ENCODE measurements at regions not wholly inside any gene's neighbourhood (a gene's known extent, or its start where the extent isn't known, plus 50 kb on each side); places are given as distances from the start of the nearest gene placed in this dataset.

DNA sequence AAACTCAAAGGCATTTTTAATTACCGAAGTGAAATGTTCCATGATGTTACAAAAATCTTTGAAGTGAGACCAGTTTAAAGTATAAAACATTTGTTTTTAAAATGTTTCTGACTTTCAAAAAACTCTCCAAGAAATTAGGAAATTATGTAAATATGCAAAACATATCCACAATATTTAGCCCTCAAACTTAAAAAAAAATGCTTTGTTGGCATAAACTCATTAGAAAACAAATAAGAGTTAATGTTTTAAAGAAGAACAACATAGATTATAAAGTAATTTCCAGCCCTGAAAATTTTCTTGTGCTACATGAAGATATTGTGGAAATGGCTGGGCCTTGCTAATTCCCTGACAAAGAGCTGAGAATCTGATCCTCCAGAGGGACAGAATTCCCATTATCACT, 199.7 kb upstream of the STARD13 start:
- Histone ChIP-seq H3K36me3 (no peaks in the 10 kb centered on the region), H3K9me3 (no peaks in the 10 kb centered on the region), H3K4me3 (no peak overlapping the region), H3K27ac (replicated peaks in 1 of 4) (no peak overlapping the region), H3K4me1 (peaks cover 0 to 8% (median 0%) of the 10 kb centered on the region in 4 donors), H3K27me3 (no peaks in the 10 kb centered on the region)
- intact Hi-C loops (cut with DNase I) = no loop called here
- TF ChIP-seq, protein P1, sequence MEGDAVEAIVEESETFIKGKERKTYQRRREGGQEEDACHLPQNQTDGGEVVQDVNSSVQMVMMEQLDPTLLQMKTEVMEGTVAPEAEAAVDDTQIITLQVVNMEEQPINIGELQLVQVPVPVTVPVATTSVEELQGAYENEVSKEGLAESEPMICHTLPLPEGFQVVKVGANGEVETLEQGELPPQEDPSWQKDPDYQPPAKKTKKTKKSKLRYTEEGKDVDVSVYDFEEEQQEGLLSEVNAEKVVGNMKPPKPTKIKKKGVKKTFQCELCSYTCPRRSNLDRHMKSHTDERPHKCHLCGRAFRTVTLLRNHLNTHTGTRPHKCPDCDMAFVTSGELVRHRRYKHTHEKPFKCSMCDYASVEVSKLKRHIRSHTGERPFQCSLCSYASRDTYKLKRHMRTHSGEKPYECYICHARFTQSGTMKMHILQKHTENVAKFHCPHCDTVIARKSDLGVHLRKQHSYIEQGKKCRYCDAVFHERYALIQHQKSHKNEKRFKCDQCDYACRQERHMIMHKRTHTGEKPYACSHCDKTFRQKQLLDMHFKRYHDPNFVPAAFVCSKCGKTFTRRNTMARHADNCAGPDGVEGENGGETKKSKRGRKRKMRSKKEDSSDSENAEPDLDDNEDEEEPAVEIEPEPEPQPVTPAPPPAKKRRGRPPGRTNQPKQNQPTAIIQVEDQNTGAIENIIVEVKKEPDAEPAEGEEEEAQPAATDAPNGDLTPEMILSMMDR (IDR thresholded peaks at IDR 0.05) = no peak
- TF ChIP-seq POLR2AphosphoS5 (IDR thresholded peaks at IDR 0.05) (no peak), POLR2A (IDR thresholded peaks at IDR 0.05; ENCODE audit: low read depth) (no peak), EP300 (IDR thresholded peaks at IDR 0.05) (no peak)
- no peak for DNase-seq (ENCODE audit: extremely low spot score)
- 88% methylated on average over 1 of the region's 1 CpG for WGBS

DNA sequence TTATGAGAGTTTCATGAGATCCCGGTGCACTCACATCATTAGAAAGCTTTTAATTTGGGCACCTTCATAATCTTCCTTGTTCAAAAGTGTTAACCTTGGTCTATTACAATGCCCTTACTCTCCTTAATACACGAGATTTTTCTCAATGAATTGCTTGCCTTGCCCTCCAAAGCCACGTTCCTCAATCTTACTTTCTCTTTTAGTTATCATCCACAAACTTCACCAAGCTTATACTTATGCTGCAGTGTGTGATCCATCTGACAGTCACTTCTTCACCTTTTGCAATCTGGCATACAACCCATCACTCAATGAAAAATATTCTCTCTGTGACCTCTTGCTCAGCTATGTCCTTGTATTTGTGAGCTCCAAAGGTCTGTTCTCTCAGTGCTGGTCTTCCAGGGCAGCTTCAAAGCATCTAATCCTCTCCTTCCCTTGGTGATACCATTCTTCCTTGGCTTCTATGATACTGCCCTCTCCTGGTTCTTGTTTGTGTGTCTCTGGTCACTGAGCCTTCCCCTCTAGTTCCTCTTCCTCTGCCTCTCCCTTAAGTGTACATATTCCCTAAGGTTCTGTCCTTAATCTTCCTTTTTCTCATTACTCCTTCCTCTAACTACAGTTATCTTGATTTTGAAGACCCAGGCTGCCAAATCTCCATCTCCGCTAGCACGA, 202.2 kb upstream of the STARD13 start:
- Histone ChIP-seq H3K27ac (replicated peaks in 1 of 4) (peak overlapping the region in 1 of 4 donors; percentile 23), H3K9me3 (no peaks in the 10 kb centered on the region)

DNA sequence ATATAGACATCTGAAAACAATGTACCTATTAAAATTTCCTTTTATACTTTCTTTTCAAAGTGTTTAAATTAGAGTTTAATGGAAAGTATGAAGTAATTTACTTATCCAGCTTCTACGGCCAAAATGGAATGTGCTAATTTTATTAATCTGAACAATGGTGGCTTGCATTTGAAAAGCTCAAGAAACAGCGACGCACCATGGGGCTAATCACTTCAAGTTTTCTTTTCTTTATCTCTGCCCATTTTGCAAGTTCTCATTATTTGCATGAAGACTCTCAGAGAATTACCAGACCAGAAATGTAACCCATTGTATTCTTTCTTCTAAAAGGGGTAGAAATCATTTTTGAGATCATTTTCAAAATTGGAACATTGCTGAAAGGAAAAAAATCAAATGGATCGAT, 204.0 kb upstream of the STARD13 start:
- no peak overlapping the region for H3K4me3 ChIP-seq
- DNase-seq (ENCODE audit: extremely low spot score) = no peak
- 90% methylated on average over 4 of the region's 4 CpGs for WGBS
- no peak overlapping the region for H3K27ac ChIP-seq (replicated peaks in 1 of 4)
- H3K9me3 ChIP-seq = no peaks in the 10 kb centered on the region
- H3K36me3 ChIP-seq = no peaks in the 10 kb centered on the region
- H3K27me3 ChIP-seq = no peaks in the 10 kb centered on the region
- H3K4me1 ChIP-seq = peaks cover 3 to 12% (median 9%) of the 10 kb centered on the region in 4 donors
- intact Hi-C loops (cut with DNase I) = no loop called here
- TF ChIP-seq, protein P1 (IDR thresholded peaks at IDR 0.05) = no peak
- TF ChIP-seq POLR2A (IDR thresholded peaks at IDR 0.05; ENCODE audit: low read depth) = no peak
- no peak for TF ChIP-seq EP300 (IDR thresholded peaks at IDR 0.05)
- no peak for TF ChIP-seq POLR2AphosphoS5 (IDR thresholded peaks at IDR 0.05)

More for the DNA sequence above, 202.2 kb upstream of the STARD13 start:
- peak overlapping the region in 3 of 4 donors; percentile 6 to 19 (median 17) for H3K4me3 ChIP-seq
- peaks cover 0 to 12% (median 7%) of the 10 kb centered on the region in 4 donors for H3K4me1 ChIP-seq
- WGBS = 86% methylated on average over 5 of the region's 5 CpGs
- DNase-seq (ENCODE audit: extremely low spot score) = no peak
- TF ChIP-seq POLR2A (IDR thresholded peaks at IDR 0.05; ENCODE audit: low read depth) = no peak
- TF ChIP-seq, protein P1 (IDR thresholded peaks at IDR 0.05) = peak; percentile 28 to 39 (median 34)
- no peak for TF ChIP-seq POLR2AphosphoS5 (IDR thresholded peaks at IDR 0.05)
- no peaks in the 10 kb centered on the region for H3K27me3 ChIP-seq
- H3K36me3 ChIP-seq = no peaks in the 10 kb centered on the region
- intact Hi-C loops (cut with DNase I) = no loop called here

DNA sequence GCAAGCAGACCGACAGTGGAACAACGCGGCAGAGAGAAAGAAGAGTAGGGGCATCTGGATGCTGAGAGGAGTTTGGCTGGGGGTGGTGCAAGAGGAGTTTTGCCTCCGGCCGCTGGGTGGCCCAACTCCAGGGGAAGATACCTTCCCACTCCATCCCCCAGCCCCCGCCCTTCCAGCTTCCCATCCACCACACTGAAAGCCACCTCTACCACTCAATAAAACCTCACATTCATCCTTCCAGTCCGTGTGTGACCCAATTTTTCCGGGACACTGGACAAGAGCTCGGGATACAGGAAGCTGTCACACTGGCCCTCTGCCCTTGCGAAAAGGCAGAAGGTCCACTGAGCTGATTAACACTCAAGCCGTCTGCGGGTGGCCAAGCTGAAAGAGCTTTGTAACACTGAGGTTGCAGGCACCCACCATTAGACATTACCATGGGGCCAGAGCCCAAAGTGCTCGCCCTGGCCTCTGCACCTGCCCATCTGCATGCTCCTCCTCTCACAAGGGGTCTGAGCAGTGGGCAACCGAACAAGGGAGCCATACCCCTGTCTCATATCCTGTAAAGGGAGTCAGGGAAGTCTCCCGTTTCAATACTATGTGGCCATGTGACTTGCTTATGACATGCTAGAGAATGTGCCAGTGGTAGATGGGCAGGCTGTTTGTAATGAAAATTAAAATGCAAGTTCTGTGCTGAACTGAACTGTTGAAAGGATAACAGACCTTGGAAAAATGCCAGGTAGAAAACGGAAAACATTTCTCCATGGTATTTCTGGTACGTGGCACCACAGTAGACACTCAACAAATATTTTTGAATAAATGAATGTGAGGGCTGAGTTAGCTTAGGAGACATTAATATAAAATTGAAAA, 205.1 kb upstream of the STARD13 start:
- TF ChIP-seq POLR2AphosphoS5 (IDR thresholded peaks at IDR 0.05) (no peak), POLR2A (IDR thresholded peaks at IDR 0.05; ENCODE audit: low read depth) (no peak), EP300 (IDR thresholded peaks at IDR 0.05) (no peak)
- TF ChIP-seq, protein P1 (IDR thresholded peaks at IDR 0.05) = no peak
- Histone ChIP-seq H3K27me3 (no peaks in the 10 kb centered on the region), H3K9me3 (no peaks in the 10 kb centered on the region), H3K36me3 (no peaks in the 10 kb centered on the region), H3K4me1 (peaks cover 7 to 12% (median 10%) of the 10 kb centered on the region in 4 donors), H3K27ac (replicated peaks in 1 of 4) (no peak overlapping the region), H3K4me3 (no peak overlapping the region)
- intact Hi-C loops (cut with DNase I) = no loop called here
- WGBS = 85% methylated on average over 17 of the region's 17 CpGs
- no peak for DNase-seq (ENCODE audit: extremely low spot score)

All from esophagus muscularis mucosa (tissue), 4 donors.